GM23338 (cell line): ENCODE measurements at regions not wholly inside any gene's neighbourhood (a gene's known extent, or its start where the extent isn't known, plus 50 kb on each side); places are given as distances from the start of the nearest gene placed in this dataset.

Experiments used
- ATAC-seq: fragments of 200-7000 bp; cut with Tn5 transposase; 3 replicates; pipeline ENCODE4 v1.9.1; 2020
- DNase-seq: peaks from one replicate; pipeline ENCODE4 v3.0.0-alpha.2; 2015; ENCODE audit warnings: low spot score
- H2AFZ ChIP-seq: fragments of 200-600 bp; sonication (generic); 2 replicates; pipeline ENCODE4 v1.8.0; 2016; ENCODE audit warnings: antibody characterized with exemption, mild to moderate bottlenecking, moderate library complexity
- H3F3A ChIP-seq: fragments of 200-600 bp; sonication (generic); replicated peaks from 2 replicates; pipeline ENCODE4 v1.8.0; 2017; ENCODE audit warnings: antibody characterized with exemption, mixed run types, low read depth
- H3K27ac ChIP-seq: fragments of 200-600 bp; sonication (generic); 2 replicates; pipeline ENCODE4 v1.6.1; 2016; ENCODE audit warnings: low read depth
- H3K27me3 ChIP-seq: fragments of 200-600 bp; sonication (generic); 2 replicates; pipeline ENCODE4 v1.8.0; 2016; ENCODE audit warnings: mild to moderate bottlenecking, mixed run types, moderate library complexity; ENCODE audit not compliant: insufficient read depth
- H3K36me3 ChIP-seq: fragments of 200-600 bp; sonication (generic); 2 replicates; pipeline ENCODE4 v1.8.0; 2016; ENCODE audit warnings: mild to moderate bottlenecking; ENCODE audit not compliant: insufficient read depth
- H3K4me1 ChIP-seq: fragments of 200-600 bp; sonication (generic); 2 replicates; pipeline ENCODE4 v1.8.0; 2016; ENCODE audit warnings: mild to moderate bottlenecking, moderate library complexity; ENCODE audit not compliant: insufficient read depth
- H3K4me2 ChIP-seq: fragments of 200-600 bp; sonication (generic); 2 replicates; pipeline ENCODE4 v1.7.1; 2017; ENCODE audit warnings: mixed run types
- H3K4me3 ChIP-seq: fragments of 200-600 bp; sonication (generic); 2 replicates; pipeline ENCODE4 v1.6.1; 2016; ENCODE audit warnings: mixed run types
- H3K79me2 ChIP-seq: fragments of 200-600 bp; sonication (generic); replicated peaks from 2 replicates; pipeline ENCODE4 v1.8.0; 2017; ENCODE audit warnings: mild to moderate bottlenecking; ENCODE audit not compliant: insufficient read depth
- H3K9me2 ChIP-seq: fragments of 200-600 bp; sonication (generic); 2 replicates; pipeline ENCODE4 v1.8.0; 2017; ENCODE audit not compliant: insufficient read depth
- H4K20me1 ChIP-seq: fragments of 200-600 bp; sonication (generic); replicated peaks from 2 replicates; pipeline ENCODE4 v1.8.0; 2017; ENCODE audit warnings: mild to moderate bottlenecking; ENCODE audit not compliant: insufficient read depth
- H3K27ac Mint-ChIP-seq: 2 replicates; pipeline ENCODE4 v1.8.0; 2020; ENCODE audit warnings: inconsistent platforms, mild to moderate bottlenecking, moderate library complexity, mixed read lengths
- H3K27me3 Mint-ChIP-seq: 3 replicates; pipeline ENCODE4 v1.8.0; 2022; ENCODE audit warnings: low read depth, mild to moderate bottlenecking, moderate library complexity, mixed read lengths, inconsistent platforms; ENCODE audit not compliant: insufficient read depth, poor library complexity
- H3K36me3 Mint-ChIP-seq: 3 replicates; pipeline ENCODE4 v1.8.0; 2021; ENCODE audit warnings: low read depth, mild to moderate bottlenecking, inconsistent platforms, moderate library complexity, mixed read lengths
- H3K4me1 Mint-ChIP-seq: 3 replicates; pipeline ENCODE4 v1.8.0; 2020; ENCODE audit warnings: mild to moderate bottlenecking, inconsistent platforms, mixed read lengths
- H3K4me3 Mint-ChIP-seq: 3 replicates; pipeline ENCODE4 v1.8.0; 2021; ENCODE audit warnings: moderate library complexity, mild to moderate bottlenecking, inconsistent platforms, mixed read lengths
- H3K9me3 Mint-ChIP-seq: 3 replicates; pipeline ENCODE4 v1.8.0; 2020; ENCODE audit warnings: moderate library complexity, mild to moderate bottlenecking, inconsistent platforms, mixed read lengths
- CREB1 ChIP-seq: fragments of 250-450 bp; sonication (Bioruptor Pico); IDR thresholded peaks from 2 replicates; pipeline ENCODE4 v1.5.0; 2020; ENCODE audit warnings: low read depth, mild to moderate bottlenecking, moderate library complexity
- CTCF ChIP-seq, 2 experiments: fragments of 200-600 bp in 1 of 2; sonication (generic) in 1 of 2; conservative IDR thresholded peaks; 2 replicates each; pipeline versions ENCODE4 v1.5.1 to v1.6.1; 2016 to 2017; ENCODE audit warnings: antibody characterized with exemption in 2 of 2, low read depth in 2 of 2, mild to moderate bottlenecking in 2 of 2, moderate library complexity in 1 of 2
- ETS1 ChIP-seq: IDR thresholded peaks from 2 replicates; pipeline ENCODE4 v1.6.1; 2016; ENCODE audit warnings: antibody characterized with exemption
- EZH2 ChIP-seq: fragments of 200-600 bp; sonication (generic); IDR thresholded peaks from one replicate; pipeline ENCODE4 v1.8.0; 2017; ENCODE audit warnings: antibody characterized with exemption, mild to moderate bottlenecking, low read depth; ENCODE audit not compliant: unreplicated experiment
- JUNB ChIP-seq: IDR thresholded peaks from one replicate; pipeline ENCODE4 v1.6.1; 2016; ENCODE audit warnings: antibody characterized with exemption; ENCODE audit not compliant: unreplicated experiment
- NANOG ChIP-seq: IDR thresholded peaks from 2 replicates; pipeline ENCODE4 v1.6.1; 2016; ENCODE audit warnings: antibody characterized with exemption, borderline replicate concordance
- POLR2AphosphoS5 ChIP-seq: IDR thresholded peaks from 2 replicates; pipeline ENCODE4 v1.6.1; 2016; ENCODE audit warnings: antibody characterized with exemption, low read depth
- STAT1 ChIP-seq: IDR thresholded peaks from one replicate; pipeline ENCODE4 v1.6.1; 2016; ENCODE audit warnings: antibody characterized with exemption; ENCODE audit not compliant: unreplicated experiment
- ZNF331 ChIP-seq: fragments of 250-450 bp; sonication (Bioruptor Pico); IDR thresholded peaks from 2 replicates; pipeline ENCODE4 v1.5.0; 2020; ENCODE audit warnings: low read depth, mild to moderate bottlenecking, moderate library complexity
- ZNF462 ChIP-seq: fragments of 250-450 bp; sonication (Bioruptor Pico); IDR thresholded peaks from 2 replicates; pipeline ENCODE4 v1.5.0; 2020; ENCODE audit warnings: mild to moderate bottlenecking, moderate library complexity

- TF ChIP-seq CREB1 (CRISPR knock-in tag) = no peak
- TF ChIP-seq CTCF (conservative IDR thresholded peaks at IDR 0.05; ENCODE audit: low read depth in 2 of 2) = no peak
- TF ChIP-seq JUNB = no peak
- TF ChIP-seq STAT1 = no peak
- TF ChIP-seq NANOG = no peak
Measured at GRCh38 chr3:157695586-157695985, 192.4 kb upstream of the VEPH1 start (continued).

- H3K4me3 Mint-ChIP-seq = no peak overlapping the region
- no peaks in the 10 kb centered on the region for H3K4me1 Mint-ChIP-seq
- H2AFZ ChIP-seq = no peak overlapping the region
- H4K20me1 ChIP-seq = no peaks in the 10 kb centered on the region
- TF ChIP-seq CTCF (conservative IDR thresholded peaks at IDR 0.05; ENCODE audit: low read depth in 2 of 2) (no peak), NANOG (no peak), EZH2 (no peak), STAT1 (no peak), ETS1 (no peak), CREB1 (CRISPR knock-in tag) (no peak), ZNF331 (no peak), JUNB (no peak), ZNF462 (CRISPR knock-in tag) (no peak), POLR2AphosphoS5 (no peak)
- H3K4me2 ChIP-seq = no peak overlapping the region
- no peak overlapping the region for H3K27ac Mint-ChIP-seq
- H3K36me3 ChIP-seq = no peaks in the 10 kb centered on the region
- H3K27ac ChIP-seq = no peak overlapping the region
- H3K9me2 ChIP-seq = no peaks in the 10 kb centered on the region
- H3K36me3 Mint-ChIP-seq = no peaks in the 10 kb centered on the region
- ATAC-seq = no peak
- no peaks in the 10 kb centered on the region for H3F3A ChIP-seq
- H3K79me2 ChIP-seq = no peaks in the 10 kb centered on the region
- peaks cover 3% of the 10 kb centered on the region; the same call in 1 of the 3 replicates for H3K9me3 Mint-ChIP-seq
- H3K4me1 ChIP-seq = no peaks in the 10 kb centered on the region
- no peaks in the 10 kb centered on the region for H3K27me3 Mint-ChIP-seq
- no peak for DNase-seq
- H3K27me3 ChIP-seq = no peaks in the 10 kb centered on the region
- no peak overlapping the region for H3K4me3 ChIP-seq
Measured at GRCh38 chr3:157695103-157695502, 191.9 kb upstream of the VEPH1 start.
